ENCODE measurements at regions not wholly inside any gene's neighbourhood (a gene's known extent, or its start where the extent isn't known, plus 50 kb on each side); places are given as distances from the start of the nearest gene placed in this dataset.

GRCh38 chr7:79683916-79684315 lies 230.4 kb upstream of the MAGI2 start:
- no peaks in the 10 kb centered on the region for H3K4me1 Mint-ChIP-seq (ENCODE audit: low read depth)
- POLR2A ChIA-PET, result no interaction called here

GRCh38 chr7:79683185-79683890 lies 229.9 kb upstream of the MAGI2 start:
- Mint-ChIP-seq H3K36me3 (ENCODE audit: low read depth) (no peaks in the 10 kb centered on the region), H3K9me3 (no peaks in the 10 kb centered on the region), H3K27ac (no peak overlapping the region), H3K27me3 (no peaks in the 10 kb centered on the region), H3K4me1 (ENCODE audit: low read depth) (no peaks in the 10 kb centered on the region), H3K4me3 (no peak overlapping the region)
- POLR2A ChIA-PET, result no interaction called here
- no peak for ATAC-seq
- DNase-seq, result no peak
- no peak for TF ChIP-seq CTCF (IDR thresholded peaks at IDR 0.05)
- CTCF ChIA-PET, result no interaction called here
- intact Hi-C loops (cut with micrococcal nuclease), result no loop called here

More at GRCh38 chr7:79683916-79684315, 230.4 kb upstream of the MAGI2 start:
- intact Hi-C loops (cut with micrococcal nuclease), result no loop called here
- no peaks in the 10 kb centered on the region for H3K9me3 Mint-ChIP-seq
- TF ChIP-seq CTCF (IDR thresholded peaks at IDR 0.05), result no peak
- DNase-seq (no peak), ATAC-seq (no peak)
- H3K4me3 Mint-ChIP-seq, result no peak overlapping the region
- H3K27ac Mint-ChIP-seq, result no peak overlapping the region
- no peaks in the 10 kb centered on the region for H3K36me3 Mint-ChIP-seq (ENCODE audit: low read depth)
- CTCF ChIA-PET, result no interaction called here
- H3K27me3 Mint-ChIP-seq, result no peaks in the 10 kb centered on the region

GRCh38 chr7:79681454-79681853 lies 228.0 kb upstream of the MAGI2 start:
- TF ChIP-seq CTCF (IDR thresholded peaks at IDR 0.05), result no peak
- Mint-ChIP-seq H3K9me3 (no peaks in the 10 kb centered on the region), H3K27ac (no peak overlapping the region), H3K4me1 (ENCODE audit: low read depth) (no peaks in the 10 kb centered on the region), H3K4me3 (no peak overlapping the region), H3K36me3 (ENCODE audit: low read depth) (no peaks in the 10 kb centered on the region), H3K27me3 (peaks cover 1% of the 10 kb centered on the region)
- no peak for DNase-seq
- intact Hi-C loops (cut with micrococcal nuclease), result no loop called here
- POLR2A ChIA-PET, result no interaction called here
- ATAC-seq, result no peak
- CTCF ChIA-PET, result no interaction called here

GRCh38 chr7:79673969-79674368 lies 220.5 kb upstream of the MAGI2 start:
- Mint-ChIP-seq H3K9me3 (peaks cover 5% of the 10 kb centered on the region), H3K4me3 (no peak overlapping the region), H3K27ac (no peak overlapping the region), H3K4me1 (ENCODE audit: low read depth) (no peaks in the 10 kb centered on the region), H3K36me3 (ENCODE audit: low read depth) (no peaks in the 10 kb centered on the region), H3K27me3 (peaks cover 1% of the 10 kb centered on the region)
- DNase-seq (no peak), ATAC-seq (no peak)
- CTCF ChIA-PET, result no interaction called here
- POLR2A ChIA-PET, result no interaction called here
- intact Hi-C loops (cut with micrococcal nuclease), result no loop called here
- no peak for TF ChIP-seq CTCF (IDR thresholded peaks at IDR 0.05)

GRCh38 chr7:79673421-79673820 lies 220.0 kb upstream of the MAGI2 start:
- DNase-seq, result no peak
- intact Hi-C loops (cut with micrococcal nuclease), result no loop called here
- Mint-ChIP-seq H3K36me3 (ENCODE audit: low read depth) (no peaks in the 10 kb centered on the region), H3K4me3 (no peak overlapping the region), H3K27ac (no peak overlapping the region), H3K4me1 (ENCODE audit: low read depth) (no peaks in the 10 kb centered on the region), H3K9me3 (peaks cover 5% of the 10 kb centered on the region), H3K27me3 (peaks cover 1% of the 10 kb centered on the region)
- CTCF ChIA-PET, result no interaction called here
- POLR2A ChIA-PET, result no interaction called here
- no peak for ATAC-seq
- TF ChIP-seq CTCF (IDR thresholded peaks at IDR 0.05), result no peak
